GM20431 (cell line): ENCODE measurements at regions not wholly inside any gene's neighbourhood (a gene's known extent, or its start where the extent isn't known, plus 50 kb on each side); places are given as distances from the start of the nearest gene placed in this dataset.

ENCODE experiments used
- in situ Hi-C: fragments of 300-500 bp; cut with MseI, MboI; formaldehyde crosslinking; loops from one replicate; pipeline ENCODE4 v1.15.0; 2020; ENCODE audit warnings: low sequenced_read_pairs; ENCODE audit not compliant: unreplicated experiment

GRCh38 chr10:43753397-43754061, 104.8 kb upstream of the ZNF32 start:
- in situ Hi-C loops, result no loop called here

- in situ Hi-C loops, result no loop called here
Observed at GRCh38 chr10:43752682-43753081, 104.0 kb upstream of the ZNF32 start.

DNA sequence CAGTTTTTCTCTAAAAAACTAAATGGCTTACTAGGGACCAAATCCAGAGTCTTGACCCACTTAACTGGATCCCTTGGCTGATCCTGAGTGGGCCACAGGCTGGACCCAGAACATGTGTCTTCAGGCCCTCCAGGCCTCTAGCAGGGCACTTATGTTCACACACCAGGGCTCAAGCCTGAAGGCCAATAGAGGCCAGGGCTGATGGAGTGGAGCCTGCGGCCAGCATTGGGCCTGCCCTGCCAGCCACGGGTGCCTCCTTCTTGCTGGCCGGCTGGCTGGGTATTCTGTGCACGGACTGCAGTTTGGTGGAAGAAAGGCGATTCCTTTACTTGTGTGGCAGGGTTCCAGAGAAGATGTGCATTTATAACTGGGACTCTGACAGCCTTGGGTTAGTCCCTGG, 103.0 kb upstream of the ZNF32 start:
- in situ Hi-C loops, result no loop called here

DNA sequence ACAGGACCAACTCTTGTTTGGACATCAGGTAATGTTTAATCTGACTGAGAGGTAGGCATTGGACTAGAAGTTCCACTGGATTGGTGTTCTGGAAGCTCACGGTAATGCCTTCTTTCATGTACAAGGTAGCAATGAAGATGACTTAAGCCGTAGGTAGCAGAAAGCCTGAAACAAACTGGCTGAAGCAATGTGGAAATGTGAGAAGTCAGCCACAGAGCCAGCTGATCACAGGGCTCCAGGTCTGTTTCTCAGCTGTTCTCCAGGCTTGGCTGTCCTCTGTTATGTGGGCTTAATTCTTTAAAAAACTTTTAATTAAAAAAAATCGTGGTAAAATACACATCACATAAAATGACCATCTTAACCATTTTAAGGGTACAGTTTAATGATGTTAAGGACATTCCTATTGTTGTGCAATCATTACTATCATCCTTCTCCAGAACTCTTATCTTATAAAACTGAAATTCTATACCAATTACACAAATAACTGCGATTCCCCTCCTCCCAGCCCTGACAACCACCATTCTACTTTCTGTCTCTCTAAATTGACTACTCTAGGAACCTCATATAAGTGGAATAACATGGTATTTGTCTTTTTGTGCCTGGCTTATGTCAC, 101.4 kb upstream of the ZNF32 start:
- in situ Hi-C loops, result no loop called here

DNA sequence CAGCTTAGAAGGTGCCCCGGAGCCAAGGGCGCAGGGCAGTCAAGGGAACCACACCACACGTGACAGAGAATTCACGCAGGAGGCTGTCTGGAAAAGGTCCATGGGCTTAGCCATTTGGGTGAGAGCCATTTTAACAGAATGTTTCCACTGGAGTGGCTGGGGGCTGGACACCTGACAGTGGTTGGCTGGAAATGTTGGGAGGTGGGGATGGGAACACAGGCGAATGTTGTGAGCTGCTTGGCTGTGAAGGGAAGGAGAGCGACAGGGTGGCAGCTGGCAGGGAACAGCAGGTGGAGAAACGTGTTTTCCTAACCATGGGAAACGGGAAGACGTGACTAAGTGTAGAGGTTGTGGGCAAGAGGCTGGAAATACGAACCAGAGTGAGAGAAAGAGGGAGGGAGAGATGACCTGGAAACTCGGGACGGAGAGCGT, 100.5 kb upstream of the ZNF32 start:
- in situ Hi-C loops, result no loop called here

DNA sequence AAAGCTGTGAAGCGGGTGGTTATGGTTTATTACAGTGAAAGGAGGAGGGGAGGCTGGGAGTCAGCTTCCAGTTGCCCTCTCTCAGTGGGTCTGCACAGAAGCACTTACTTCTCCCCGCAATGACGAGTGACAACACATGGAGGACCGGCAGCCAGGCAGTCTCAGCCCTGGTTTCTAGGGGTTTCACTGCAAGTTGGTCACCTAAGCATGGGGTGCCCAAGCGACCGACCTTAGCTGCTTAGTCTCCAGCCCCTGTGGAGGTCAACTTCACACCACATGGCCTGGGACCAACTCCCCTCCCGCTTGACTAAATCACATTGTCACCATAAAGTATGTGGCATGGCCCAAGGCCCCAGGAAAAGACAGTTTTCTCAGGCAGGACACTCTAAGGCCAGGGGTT, 99.9 kb upstream of the ZNF32 start:
- in situ Hi-C loops, result no loop called here

- in situ Hi-C loops, result no loop called here
Observed at GRCh38 chr10:43746906-43747305, 98.2 kb upstream of the ZNF32 start.

DNA sequence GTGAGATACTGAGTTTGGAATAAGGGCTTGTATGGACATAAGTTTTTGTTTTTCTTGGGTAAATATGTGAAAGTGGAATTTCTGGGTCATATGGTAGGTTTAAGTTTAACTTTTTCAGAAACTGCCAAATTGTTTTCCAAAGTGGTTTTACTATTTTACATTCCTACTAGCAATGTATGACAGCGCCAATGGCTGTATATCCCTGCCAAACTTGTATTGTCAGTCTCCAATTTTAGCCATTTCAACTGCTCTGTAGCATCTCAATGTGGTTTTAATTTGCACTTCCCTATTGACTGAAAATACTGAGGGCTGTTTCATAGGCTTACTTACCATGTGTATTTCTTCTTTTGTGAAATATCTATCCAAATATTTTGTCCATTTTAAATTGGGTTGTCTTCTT, 90.5 kb upstream of the ZNF32 start:
- in situ Hi-C loops, result no loop called here

GRCh38 chr10:43737003-43737402, 88.3 kb upstream of the ZNF32 start:
- in situ Hi-C loops, result no loop called here

DNA sequence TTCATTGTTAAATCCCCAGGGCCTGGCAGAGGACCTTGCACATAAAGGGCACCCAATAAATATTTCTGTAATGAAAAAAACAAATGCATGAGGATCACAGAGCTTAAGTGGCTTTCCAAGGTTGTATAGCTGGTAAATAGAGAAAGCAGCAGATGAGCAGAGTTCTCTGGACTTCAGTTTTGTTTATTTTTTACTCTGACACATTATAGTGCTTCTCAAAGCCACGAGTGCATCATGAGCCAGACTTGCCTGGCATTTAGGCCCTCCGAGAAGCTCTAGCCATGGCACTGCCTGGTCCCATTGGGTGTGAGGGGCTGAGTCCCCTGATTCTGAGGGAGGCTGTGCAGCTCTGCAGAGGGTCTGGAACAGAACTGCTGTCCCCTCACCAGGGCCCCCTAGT, 87.2 kb upstream of the ZNF32 start:
- in situ Hi-C loops, result no loop called here

DNA sequence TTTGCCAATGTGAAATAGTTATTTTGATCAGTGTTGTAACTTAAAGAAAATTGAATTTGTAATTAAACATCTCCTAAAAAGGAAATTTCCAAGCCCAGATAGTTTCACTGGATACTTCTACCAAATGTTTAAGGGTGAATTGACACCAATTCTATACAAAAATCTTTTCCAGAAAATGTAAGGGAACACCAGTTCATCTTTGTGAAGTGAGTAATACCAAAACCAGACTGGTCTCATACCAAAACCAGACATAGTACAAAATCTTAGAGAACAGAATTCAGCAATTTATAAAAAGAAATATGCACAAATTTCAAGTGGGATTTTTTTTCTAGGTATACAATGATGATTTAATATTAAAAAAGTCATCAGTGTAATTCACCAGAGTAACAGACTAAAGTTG, 86.0 kb upstream of the ZNF32 start:
- in situ Hi-C loops, result no loop called here

DNA sequence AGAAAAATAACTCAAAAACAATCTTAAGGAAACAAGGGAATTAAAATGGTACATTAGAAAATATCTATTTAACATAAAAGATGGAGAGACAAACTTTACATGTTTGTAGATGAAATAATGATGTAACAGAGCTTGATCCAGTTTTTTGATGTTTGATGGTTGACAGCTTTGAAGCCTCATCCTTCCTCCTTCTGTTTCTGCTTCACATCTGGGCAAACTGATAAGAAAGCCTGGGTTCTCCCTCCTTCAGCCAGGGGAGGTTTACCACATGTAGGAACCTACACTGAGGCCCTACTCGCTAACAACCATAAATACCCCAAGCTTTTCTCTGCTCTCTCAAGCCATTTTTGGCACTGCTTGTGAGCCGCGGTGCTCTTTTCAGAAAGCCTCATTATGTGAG, 82.8 kb upstream of the ZNF32 start:
- in situ Hi-C loops, result no loop called here

DNA sequence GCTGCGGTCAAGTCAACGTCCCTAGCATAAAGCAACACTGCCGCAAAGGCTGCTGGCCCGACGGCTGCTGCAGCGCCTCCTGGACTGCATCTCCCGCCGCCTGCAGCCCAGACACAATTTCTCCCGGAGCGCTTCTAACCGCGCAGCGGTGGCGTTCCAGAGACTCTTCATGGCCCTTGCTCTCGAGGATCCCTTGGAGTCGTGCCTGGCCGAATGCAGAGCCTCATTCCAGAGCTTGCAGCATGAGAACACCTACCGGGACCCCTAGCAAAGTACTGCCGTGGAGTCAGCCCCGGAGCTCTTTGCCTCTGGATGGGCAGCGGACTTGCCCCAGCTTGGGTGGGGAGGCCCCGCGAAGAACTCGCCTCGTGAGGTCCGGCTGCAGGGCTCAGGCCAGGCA, 79.7 kb upstream of the ZNF32 start:
- in situ Hi-C loops, result no loop called here

GRCh38 chr10:43727935-43728334, 79.3 kb upstream of the ZNF32 start:
- in situ Hi-C loops, result no loop called here

DNA sequence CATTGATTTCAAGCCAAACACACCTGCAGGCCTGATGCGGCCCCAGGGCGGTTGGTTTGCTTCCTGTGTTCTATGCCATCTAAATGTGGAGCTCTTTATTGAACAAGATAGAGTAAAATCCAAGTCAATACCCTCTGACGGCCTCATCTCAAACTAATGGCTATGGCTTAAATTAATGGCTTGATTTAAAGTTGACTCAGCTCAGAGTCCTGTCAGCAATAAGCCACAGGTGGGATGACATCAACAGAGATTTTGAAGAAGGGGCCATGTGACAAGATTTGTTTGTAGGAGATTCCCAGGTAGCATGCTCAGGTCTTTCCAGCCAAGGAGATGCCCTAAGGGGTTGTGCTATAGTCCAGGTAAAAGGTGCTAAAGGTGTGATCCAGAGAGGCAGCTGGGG, 66.7 kb upstream of the ZNF32 start:
- in situ Hi-C loops, result no loop called here

DNA sequence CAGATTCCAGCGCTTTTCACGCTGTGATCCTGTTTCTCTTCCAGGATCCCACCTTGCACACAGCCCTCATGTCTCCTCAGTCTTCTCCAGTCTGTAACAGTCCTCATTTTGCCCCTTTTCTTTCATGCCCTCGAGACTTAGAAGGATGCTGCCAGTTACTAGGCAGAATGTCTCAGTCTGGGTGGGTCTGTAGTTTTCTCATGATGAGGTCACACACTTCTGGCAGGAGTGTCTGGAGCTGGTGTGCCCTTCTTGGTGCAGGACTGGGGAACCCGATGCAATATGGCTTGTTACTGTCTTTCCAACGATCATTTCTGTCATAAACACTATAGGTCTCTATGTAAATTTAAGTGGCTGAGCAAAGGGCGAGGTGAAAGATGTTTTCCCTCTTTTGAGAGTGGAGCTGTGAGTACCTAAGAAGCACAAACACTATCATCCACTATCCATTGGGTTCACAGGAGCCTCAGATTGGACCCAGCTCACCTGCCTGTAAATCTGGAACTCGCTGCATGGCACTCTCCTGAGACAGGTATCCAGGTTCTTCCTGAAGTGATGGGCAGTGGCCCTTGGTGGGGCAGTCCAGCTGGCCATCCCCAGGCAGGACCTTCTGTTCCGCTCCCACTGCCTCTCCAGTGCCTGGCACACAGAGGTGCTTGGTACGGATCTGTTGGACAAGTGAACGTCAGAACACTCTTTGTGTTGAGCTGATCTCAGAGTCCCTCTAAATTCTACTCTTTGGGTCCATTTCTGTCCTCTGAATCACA, 64.3 kb upstream of the ZNF32 start:
- in situ Hi-C loops, result no loop called here

- in situ Hi-C loops, result no loop called here
Observed at GRCh38 chr10:43710772-43711471, 62.2 kb upstream of the ZNF32 start.

DNA sequence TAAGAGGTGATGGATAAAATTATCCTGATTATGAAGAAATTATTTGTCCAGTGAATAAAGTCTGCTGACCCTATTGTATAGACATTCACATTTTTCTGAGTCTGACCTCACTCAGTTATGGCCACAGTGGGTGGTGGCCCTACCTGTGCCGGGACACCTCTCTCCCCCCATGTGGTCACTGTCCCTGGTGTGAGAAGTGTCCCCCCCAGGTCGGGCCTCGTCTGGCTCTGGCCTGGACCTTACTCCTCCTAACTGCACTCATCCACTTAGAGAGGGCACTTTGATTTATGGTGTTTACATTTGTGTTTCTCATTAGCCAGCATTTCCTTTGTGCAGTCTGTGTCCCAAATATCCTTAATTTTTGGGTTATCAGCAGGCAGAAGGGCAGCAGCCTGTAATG, 59.6 kb upstream of the ZNF32 start:
- in situ Hi-C loops, result no loop called here

DNA sequence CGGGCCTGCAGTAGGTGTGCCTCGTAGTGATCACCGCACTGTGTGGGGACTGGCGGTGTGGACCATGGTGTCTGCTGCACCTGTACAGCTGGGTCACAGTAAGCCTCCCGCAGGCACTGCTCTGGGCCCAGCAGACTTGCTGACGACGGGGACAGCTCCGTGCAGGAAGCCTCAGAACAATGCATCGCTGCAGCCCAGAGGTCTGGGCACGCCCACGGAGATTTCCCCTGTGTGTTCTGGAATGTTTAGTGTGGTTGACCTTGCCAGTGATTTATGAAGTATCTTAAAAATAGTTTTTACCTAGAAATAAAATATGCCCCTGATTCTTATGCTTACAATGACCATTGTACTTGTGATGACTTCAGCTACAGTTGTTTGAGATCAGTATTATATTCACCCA, 59.1 kb upstream of the ZNF32 start:
- in situ Hi-C loops, result no loop called here

GRCh38 chr10:43706166-43706565, 57.5 kb upstream of the ZNF32 start:
- in situ Hi-C loops, result no loop called here

DNA sequence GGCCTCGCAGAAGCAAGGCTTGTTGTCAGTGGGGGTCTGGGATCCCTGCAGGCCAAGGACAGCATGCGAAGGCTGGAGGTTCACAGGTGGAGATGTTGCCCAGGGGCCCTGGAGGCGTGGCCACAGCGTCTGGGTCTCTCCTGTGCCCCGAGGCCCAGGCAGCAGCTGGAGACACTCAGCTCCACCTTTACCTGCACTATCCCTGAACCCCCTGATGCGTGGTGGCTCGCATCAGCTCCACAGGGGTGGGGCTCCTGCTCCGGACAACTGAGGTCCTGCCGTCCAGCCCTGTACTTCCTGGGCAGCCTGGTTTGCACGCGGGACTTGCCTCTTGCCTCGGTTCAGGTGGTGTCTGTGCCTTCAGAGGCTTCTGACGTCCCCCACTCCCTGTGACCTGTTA, 54.6 kb upstream of the ZNF32 start:
- in situ Hi-C loops, result no loop called here
